ENCODE measurements at regions not wholly inside any gene's neighbourhood (a gene's known extent, or its start where the extent isn't known, plus 50 kb on each side); places are given as distances from the start of the nearest gene placed in this dataset.

GRCh38 chr1:9447215-9447960 lies 91.9 kb upstream of the SLC25A33 start:
- no peak overlapping the region for H3K27ac Mint-ChIP-seq (ENCODE audit: unreplicated experiment)
- H3K27me3 Mint-ChIP-seq (ENCODE audit: unreplicated experiment) = peaks cover 12% of the 10 kb centered on the region
- no peak overlapping the region for H3K4me3 Mint-ChIP-seq (ENCODE audit: unreplicated experiment)
- no peak for DNase-seq
- H3K4me1 Mint-ChIP-seq (ENCODE audit: low read depth, unreplicated experiment) = peaks cover 47% of the 10 kb centered on the region
- peaks cover 9% of the 10 kb centered on the region for H3K9me3 Mint-ChIP-seq (ENCODE audit: unreplicated experiment)
- TF ChIP-seq CTCF (IDR thresholded peaks at IDR 0.05; ENCODE audit: partially characterized antibody, unreplicated experiment) = no peak
- H3K36me3 Mint-ChIP-seq (ENCODE audit: unreplicated experiment) = no peaks in the 10 kb centered on the region

GRCh38 chr1:9448132-9449109 lies 90.8 kb upstream of the SLC25A33 start:
- H3K4me3 Mint-ChIP-seq (ENCODE audit: unreplicated experiment) = peak overlapping the region; percentile 62
- H3K36me3 Mint-ChIP-seq (ENCODE audit: unreplicated experiment) = no peaks in the 10 kb centered on the region
- peak overlapping the region; percentile 85 for H3K27ac Mint-ChIP-seq (ENCODE audit: unreplicated experiment)

GRCh38 chr1:9449110-9449627 lies 90.1 kb upstream of the SLC25A33 start:
- H3K9me3 Mint-ChIP-seq (ENCODE audit: unreplicated experiment) = peaks cover 11% of the 10 kb centered on the region
- peak overlapping the region; percentile 85 for H3K27ac Mint-ChIP-seq (ENCODE audit: unreplicated experiment)
- peaks cover 48% of the 10 kb centered on the region for H3K4me1 Mint-ChIP-seq (ENCODE audit: low read depth, unreplicated experiment)
- H3K36me3 Mint-ChIP-seq (ENCODE audit: unreplicated experiment) = no peaks in the 10 kb centered on the region
- H3K27me3 Mint-ChIP-seq (ENCODE audit: unreplicated experiment) = peaks cover 10% of the 10 kb centered on the region
- peak overlapping the region; percentile 54 for H3K4me3 Mint-ChIP-seq (ENCODE audit: unreplicated experiment)
- DNase-seq = no peak
- no peak for TF ChIP-seq CTCF (IDR thresholded peaks at IDR 0.05; ENCODE audit: partially characterized antibody, unreplicated experiment)

More at GRCh38 chr1:9448132-9449109, 90.8 kb upstream of the SLC25A33 start:
- peaks cover 46% of the 10 kb centered on the region for H3K4me1 Mint-ChIP-seq (ENCODE audit: low read depth, unreplicated experiment)
- TF ChIP-seq CTCF (IDR thresholded peaks at IDR 0.05; ENCODE audit: partially characterized antibody, unreplicated experiment) = no peak
- no peak for DNase-seq
- peaks cover 9% of the 10 kb centered on the region for H3K27me3 Mint-ChIP-seq (ENCODE audit: unreplicated experiment)
- H3K9me3 Mint-ChIP-seq (ENCODE audit: unreplicated experiment) = peaks cover 8% of the 10 kb centered on the region

GRCh38 chr1:9449976-9450696 lies 89.1 kb upstream of the SLC25A33 start:
- Mint-ChIP-seq H3K27ac (ENCODE audit: unreplicated experiment) (peak overlapping the region; percentile 33), H3K9me3 (ENCODE audit: unreplicated experiment) (peaks cover 8% of the 10 kb centered on the region), H3K36me3 (ENCODE audit: unreplicated experiment) (no peaks in the 10 kb centered on the region), H3K4me3 (ENCODE audit: unreplicated experiment) (no peak overlapping the region), H3K4me1 (ENCODE audit: low read depth, unreplicated experiment) (peaks cover 46% of the 10 kb centered on the region), H3K27me3 (ENCODE audit: unreplicated experiment) (peaks cover 9% of the 10 kb centered on the region)
- no peak for DNase-seq
- TF ChIP-seq CTCF (IDR thresholded peaks at IDR 0.05; ENCODE audit: partially characterized antibody, unreplicated experiment) = no peak
